Activated CD4-positive, alpha-beta T cell treated with anti-CD3 and anti-CD28 coated beads, Interleukin-2, Interleukin-4, amounts not matched to agents 100 ng/mL and 50 ng/mL, durations not matched to agents 16 hours and 8 hours (primary cell): ENCODE measurements at regions not wholly inside any gene's neighbourhood (a gene's known extent, or its start where the extent isn't known, plus 50 kb on each side); places are given as distances from the start of the nearest gene placed in this dataset.

Experiments used
- DNase-seq: peaks from one replicate; pipeline ENCODE4 v3.0.0-alpha.2; 2020; ENCODE audit warnings: low spot score

DNA sequence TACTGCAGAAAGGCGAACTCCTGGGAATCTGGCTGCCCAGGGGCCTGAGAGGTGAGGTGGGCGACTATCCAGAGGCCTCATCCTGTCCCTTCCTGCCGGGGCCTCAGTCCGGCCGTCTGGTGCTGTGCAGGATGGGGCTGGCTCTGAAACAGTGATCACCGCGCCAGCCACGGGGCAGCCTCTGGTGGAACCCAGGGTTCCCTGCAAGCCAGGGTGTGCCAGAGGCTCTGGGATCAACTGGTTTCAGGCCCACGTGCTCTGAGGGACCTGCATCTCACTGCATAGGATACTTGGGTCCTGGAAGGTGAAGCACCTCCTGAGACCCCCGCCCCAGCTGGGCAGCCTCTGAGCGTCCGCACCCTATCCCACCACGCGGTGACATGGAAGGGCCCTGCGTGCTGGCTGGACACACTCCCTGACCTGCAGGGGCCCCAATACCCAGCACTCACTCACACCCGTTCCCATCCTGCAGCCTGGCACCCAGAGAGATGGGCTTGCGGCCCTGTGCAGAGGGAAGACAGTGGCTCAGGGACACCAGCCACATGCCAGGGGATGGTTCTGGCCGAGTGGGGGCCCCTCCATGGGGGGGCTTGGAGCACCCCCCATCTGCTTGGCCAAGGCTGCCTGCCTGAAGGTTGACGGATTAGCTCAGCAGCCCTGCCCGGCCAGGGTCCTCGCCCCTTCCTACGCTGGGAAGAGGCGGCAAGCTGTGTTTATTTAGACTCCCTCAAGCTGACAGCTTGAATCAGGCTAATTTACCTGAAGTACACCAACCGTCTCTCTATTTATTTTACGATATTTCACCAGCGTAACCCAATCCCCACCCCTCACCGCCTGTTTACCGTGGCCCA is 64.3 kb upstream of the TTC34 start:
- DNase-seq: no peak

DNA sequence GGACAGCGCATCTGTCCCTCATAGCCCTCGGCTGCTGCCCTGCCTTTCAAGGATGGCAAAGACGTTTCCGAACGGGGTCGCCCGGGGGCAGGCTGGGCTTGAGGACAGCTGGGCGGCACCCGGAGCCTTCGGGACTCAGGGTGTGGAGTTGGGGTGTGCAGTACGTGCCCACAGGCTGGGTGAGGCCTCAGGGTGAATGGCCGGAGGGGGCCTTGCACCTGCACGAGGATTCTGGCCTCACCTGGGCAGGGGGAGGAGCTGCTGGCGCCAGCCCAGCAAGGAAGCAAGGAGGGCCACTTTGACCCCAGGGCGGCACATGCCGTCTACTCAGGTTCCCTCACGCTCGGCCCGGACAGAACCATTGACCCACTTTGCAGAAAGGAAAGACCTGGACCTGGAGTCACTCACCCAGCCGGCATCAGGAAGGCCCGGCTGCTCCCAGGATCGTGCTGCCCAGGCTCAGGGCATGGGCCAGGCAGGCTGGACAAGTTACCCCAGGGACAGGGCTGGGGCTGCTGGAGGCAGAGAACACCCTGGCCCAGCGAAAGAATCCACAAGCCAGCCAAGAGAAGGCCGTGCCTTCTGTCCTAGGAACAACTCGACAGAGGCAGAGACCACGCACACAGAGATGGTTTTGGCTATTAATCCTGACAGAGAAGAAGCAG is 65.1 kb upstream of the TTC34 start:
- no peak for DNase-seq

DNA sequence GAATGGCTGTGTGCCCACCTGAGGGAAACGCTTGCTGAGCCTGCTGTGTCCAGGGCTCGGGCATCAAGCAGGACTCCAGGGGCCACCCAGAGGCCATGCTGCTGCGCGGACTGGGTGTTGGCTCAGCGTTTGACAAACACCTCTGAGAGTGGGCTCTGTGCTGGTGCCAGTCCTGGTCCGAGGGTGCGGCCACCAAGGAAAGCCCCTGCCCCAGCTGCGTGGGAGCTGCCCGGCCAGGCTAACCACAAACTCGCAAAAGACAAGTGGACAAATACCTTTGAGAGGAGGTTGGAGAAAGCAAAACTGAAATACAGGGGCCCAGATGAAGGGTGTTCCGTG is 65.6 kb upstream of the TTC34 start:
- no peak for DNase-seq

DNA sequence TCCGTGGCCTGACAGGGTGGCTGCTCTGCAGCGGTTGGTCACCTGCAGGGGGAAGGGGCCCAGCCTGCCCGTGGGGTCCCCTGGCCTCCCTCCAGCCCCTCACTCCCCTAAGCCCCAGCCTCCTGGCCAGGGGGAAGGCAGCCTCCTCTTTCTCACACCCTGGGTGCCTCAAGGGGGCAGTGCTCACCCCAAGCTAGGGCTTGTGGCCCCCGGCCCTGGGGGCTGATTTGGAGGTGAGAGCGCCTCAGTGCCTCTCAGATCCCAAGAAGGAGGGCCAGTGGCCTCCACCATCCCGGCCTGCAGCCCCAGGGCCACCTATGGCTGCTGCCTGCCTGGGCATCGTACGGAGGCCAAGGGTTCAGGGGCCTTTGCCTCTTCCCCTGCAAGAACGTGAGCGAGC is 66.4 kb upstream of the TTC34 start:
- no peak for DNase-seq

DNA sequence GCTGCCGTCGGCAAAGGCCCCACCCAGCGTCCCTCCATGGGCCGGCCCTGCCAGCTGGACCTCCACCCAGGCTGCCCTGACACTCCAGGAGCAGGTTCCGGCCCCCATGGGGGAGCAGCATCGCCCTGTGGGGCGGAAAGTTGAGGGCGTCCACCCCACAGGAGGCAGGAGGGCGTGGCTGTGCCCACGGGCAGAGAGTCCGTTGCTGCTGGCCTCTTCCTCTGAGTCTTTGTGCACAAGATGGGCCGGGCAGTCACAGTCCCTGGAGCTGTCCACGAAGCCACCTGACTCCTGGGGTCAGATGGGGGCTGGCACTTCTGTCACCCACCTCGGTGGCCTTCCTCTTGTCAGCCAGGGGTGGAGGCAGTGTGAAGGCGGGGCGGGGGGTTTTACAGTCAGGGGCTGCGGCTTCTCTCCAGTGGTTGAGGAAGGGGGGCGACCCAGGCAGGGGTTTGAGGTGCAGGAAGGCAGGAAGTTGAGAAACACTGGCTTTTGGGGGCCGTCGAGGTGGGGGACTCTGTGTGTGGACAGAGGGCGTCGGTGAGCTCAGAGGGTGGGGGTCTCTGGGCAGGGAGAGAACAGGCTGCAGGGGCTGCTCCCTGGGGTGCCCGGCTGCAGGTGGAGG is 67.2 kb upstream of the TTC34 start:
- no peak for DNase-seq

DNA sequence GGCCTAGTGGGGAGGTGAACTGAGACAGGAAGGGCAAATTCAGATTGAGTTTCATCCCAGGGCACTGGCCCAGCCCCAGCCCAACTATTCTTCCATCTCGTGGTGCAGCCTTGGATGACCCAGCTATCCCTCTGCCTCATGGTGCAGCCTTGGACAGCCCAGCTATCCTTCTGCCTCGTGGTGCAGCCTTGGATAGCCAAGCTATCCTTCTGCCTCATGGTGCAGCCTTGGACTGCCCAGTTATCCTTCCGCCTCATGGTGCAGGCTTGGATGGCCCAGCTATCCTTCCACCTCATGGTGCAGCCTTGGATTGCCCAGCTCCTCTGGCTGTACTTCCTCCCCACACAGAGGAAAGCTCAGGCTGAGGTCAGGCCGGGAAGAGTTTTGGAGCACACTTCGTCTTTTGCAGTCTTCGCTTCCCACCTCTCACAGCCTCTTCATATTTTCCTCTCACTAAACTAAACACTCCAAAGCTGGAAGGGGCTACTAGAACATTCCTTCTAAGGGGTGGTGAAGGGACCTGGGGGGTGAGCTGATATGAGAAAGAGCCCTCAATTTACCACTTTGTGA is 69.8 kb upstream of the TTC34 start:
- DNase-seq: no peak

DNA sequence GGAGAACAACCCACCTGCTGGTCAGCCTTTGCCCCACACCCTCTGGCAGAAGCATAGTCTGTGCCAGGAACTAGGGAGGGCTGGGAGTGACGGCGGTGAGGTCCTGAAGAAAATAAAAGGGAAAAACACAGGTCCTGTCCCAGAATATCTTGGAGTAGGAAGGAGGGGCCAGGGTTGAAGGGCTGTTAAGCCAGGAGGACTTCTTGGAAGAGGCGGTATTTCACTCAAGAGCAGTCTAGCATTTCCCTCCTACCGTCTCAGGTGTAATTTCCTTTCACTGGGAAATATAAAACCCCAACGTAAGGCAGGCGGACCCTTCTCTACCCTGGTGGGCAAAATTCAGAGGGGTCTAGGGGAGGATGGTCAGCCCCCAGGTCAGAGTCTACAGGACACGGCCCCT is 72.7 kb upstream of the TTC34 start:
- DNase-seq: no peak

DNA sequence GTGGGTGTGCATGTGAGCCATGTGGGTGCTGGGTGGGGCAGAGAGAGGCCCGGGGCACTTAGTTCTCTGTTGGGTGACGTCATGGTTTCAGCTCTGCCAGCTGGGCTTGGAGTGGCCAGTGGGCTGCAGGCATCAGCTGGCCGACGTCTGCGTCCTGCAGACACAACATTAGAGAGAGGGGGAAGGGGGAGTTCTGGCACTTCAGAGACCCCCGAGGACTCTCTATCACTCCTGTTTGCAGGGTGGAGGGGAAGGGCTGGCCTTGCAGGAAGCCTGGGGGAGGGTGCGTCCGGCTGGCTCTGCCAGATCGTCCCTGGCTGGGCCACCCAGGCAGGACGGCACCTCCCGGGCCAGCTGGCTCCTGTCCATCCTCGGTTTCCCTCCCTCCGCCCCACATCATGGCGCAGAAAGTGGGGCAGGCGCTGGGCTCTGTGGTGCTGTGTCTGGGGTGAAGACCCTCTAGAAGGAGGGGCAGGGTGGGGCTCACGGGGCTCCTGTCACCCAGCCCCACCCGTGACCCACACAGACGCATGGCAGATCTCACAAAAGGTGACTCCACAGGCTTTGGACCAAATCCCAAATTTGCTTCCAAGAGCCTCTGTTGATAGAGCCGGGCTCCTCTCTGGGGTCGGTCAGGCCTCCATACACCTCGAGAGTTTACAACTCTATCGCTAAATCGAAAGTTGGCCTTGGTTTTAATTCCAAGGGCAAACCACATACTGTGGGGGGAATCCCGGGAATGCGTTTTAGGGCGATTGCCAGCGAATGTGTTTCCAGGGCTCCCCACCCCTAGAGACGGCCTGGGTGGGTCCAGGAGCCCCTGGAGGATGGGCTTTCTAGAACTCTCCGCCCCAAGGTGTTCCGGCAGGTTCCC is 73.4 kb upstream of the TTC34 start:
- DNase-seq: no peak

DNA sequence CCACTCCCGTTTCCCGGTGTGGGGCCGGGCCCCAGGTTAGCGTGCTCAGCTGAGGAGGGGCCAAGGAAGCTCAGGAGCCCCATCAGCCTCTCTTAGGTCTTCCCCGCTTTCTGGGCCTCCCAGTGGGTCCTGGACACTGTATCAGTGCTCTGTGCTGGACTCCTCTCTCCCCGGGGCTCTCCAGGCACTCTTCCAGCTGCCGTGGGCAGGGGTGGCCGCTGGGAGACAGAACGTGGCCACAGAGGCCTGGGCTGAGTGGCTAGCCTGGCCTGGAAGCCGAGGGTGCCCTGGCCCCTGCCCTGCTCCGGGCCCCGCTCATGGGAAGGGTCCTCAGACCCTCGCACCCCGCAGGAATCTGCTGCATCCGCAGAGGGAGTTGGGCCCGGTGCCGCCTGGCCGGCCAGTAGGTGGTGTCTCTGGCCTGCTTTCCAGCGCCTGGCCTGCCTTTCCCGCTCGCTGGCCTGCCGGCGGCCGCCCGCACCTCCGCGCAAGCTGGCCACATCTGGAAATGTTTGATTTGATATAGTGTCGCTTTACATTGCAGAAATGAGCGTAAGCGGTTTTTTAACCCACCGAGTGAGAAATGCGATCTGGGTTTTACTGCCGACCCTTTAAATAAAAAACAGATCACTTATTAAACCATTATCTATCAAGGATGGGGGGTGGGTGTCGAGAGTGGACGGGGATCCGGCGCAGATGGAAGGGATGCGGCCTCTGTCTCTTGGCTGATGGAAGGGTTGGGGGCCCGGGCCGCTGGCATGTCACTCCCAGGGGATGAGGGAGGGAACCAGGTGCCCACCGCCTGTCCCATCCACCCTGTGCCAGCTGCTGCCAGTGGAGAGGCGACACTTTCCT is 74.4 kb upstream of the TTC34 start:
- DNase-seq: no peak

DNA sequence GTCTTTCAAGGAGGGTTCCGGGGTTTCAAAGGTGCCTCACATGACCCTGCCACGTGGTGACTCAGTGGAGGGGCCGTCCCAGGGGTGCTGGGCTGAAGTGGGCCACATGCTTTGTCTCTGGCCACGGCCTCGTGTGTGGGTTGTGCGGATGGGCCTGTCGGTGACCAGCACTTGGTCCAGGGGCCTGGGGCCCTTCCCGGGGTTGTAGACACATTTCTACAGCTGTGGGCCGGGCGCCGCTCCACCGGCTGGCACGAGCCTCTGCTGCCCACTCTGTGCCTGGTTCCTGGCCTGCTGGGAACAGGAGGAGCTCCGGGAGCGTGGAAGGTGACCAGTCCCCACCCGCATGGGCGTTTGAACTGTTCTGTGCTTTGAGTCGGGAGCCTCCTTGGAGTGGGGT is 75.4 kb upstream of the TTC34 start:
- DNase-seq: no peak

DNA sequence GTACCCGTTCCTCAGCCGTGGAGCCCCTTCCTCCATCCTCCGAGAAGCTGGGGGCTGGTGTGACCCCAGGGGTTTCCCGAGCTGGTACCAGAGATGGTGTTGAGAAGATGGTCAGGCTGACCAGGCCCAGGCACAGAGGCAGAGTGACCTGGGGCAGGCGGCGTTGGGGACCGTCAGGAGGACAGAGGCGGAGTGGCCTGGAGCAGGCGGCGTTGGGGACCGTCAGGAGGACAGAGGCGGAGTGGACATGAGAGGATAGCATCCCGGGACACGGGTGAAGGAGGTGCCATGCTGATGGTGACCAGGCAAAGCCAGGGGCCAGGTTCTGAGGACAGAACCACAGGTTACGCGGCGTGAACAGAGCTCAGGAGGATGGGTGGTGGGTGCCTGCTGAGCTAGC is 75.9 kb upstream of the TTC34 start:
- no peak for DNase-seq

DNA sequence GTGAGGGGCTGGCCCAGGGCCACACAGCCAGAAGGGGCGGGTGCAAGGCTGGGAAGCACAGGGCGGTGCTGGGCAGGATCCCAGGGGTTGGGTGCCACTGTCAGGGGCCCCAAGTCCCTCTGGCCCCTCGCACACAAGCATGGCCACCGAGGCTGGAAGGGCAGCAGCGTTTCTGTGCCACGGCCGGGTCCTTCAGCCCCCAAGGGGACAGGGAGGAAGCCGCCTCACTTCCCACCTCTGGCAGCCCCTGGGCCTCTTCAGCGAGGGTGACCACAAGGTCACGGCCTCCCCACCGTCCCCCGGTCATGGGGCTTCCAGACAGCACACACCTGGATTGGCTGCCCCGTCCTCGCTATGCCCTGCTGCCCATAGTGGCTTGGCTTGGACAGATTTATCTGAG is 77.1 kb upstream of the TTC34 start:
- no peak for DNase-seq

DNA sequence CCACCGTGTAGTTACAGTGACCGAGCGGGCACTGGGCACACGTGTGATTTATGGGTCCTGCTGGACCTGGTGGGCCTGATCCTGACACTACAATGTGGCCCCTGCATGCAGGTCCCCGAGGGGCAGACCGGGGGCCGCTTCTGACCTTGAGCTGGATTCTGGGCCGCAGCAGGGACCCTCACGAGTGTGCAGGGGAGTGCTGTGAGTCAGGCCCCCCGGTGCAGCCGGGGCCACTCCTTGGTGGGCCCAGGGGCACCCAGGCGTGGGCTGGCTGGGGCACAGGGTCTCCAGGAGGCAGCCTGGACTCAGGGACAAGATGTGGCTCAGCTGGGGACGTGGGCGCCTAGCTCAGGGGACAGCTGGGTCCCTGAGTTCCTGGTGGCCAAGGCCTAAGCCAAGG is 77.5 kb upstream of the TTC34 start:
- DNase-seq: no peak

DNA sequence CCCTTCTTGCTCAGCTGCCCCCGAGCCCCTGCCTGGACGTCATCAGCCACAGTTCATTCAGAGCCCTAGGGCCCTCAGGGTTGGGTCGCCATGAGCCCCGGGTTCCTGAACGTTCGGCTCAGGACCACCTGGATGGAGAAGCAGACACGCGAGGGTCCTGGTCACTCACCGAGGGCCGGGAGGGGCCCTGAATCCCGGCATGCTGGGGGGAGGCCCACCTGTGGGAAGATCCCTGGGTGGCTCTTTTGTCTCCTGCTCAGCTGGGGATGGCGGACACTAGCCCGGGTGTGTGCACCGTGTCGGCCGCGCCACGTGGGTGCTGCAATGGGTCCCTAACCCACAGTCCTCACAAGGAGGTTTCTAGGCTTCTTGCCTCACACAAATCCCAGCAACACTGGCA is 78.1 kb upstream of the TTC34 start:
- no peak for DNase-seq

DNA sequence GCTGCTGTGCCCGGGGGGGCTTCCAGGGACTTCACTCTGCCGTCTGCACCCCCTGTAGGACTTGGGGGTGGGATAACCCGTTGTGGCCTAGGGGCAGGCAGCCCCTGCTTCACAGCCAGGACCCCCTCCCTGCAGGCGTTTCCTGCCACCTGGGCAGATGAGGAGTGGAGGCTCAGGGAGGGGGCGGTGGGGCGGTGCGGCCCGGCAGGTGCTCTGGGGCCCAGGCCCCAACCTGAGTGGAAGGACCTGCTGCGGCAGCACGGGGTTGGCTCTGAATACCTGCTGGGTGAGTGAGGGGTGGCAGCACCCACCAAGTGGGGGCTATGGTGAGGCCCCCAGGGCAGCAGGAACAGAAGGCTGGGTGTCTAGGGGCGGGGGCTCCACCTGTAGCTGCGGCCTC is 78.6 kb upstream of the TTC34 start:
- no peak for DNase-seq

DNA sequence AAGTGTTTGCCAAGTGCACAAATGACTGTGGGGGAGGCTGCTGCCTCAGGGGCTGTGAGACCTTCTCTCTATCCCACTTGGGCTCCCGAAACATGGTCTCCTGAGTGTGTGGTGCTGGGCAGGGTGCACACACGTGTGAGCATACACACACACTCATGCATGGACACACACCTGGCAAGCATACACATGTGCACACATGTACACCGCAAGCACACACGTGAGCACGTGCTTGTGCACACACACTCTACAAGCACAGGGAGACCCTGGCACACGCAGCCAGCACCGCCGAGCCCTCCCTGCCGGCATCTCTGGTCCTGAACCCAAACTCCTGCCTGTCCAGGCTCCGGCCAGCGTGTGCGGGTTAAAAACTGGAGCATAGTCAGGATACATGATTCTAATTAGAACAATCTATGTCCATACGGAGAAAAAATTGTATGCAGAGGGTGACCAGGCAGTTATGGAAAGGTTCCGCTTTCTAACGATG is 79.4 kb upstream of the TTC34 start:
- DNase-seq: no peak

DNA sequence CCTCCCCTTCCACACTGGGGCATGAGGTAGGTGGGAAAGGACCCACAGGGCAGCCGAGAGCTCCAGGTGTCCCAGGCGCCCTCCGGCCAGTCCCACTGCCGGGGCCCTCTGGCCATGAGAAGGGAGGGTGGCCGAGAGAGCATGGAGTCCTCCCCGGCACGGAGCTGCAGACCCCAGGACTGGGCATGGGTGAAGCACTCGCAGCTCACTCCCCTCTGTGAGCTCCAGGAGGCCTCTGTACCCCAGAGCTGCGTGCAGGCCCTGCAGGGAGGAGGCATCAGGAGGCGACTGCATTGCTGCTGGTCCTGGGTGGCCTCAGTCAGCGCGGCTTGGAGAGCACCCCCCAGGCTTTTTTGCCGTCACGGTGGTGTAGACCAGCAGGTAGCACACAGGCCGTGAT is 80.1 kb upstream of the TTC34 start:
- no peak for DNase-seq

DNA sequence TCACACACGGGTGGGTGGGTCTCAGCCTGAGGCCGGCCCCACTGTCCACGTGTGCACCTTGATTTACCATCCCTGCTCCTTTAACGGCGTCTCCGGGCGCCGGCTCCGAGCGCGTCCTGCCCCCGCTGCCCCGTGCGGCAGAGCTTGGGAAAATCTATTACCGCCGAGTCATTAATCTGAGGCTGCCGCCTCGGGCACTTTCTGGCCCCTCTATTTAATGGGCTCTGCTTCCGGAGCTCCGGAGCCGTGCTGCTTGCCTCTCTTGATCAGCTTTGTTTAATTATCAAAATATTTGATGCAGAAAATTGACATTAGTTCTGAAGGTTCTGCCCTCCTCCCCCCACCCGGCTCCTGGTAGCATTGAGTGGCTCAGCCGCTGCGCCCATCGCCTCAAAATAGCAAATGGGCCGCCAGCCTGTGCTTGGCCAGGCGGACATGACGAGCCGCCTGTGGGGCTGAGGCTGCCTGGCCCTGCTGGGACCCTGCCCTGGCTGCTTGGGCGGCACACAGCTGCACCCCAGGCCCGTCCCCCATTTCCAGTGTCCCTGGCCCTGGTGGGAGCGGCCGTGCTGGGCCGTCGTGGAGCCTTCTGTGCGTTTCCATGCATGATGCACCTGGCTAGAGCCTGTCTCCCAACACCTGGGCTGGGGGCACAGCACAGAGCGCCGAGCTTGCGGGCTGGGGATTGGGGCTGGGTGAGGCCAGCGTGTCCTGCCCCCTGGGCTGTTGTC is 81.6 kb upstream of the TTC34 start:
- no peak for DNase-seq

DNA sequence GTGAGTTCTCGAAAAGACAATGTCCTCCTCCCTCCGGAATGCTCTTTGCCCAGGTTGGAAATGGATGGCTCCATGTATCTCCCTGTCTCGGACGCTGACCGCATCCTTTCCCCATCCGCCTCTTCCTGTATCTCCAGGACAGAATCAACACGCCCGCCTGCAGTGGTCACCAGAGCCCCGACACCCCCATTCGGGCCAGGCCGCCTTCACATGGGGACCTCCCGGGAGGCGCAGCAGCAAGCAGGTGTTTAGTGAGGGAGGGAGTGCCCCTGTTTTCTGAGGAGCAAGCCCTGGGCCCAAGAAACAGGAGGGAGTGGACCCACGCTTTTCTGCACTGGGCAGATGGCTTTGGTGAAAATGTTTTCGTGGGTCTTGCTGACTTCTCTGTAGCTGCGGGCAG is 83.5 kb upstream of the TTC34 start:
- DNase-seq: no peak

DNA sequence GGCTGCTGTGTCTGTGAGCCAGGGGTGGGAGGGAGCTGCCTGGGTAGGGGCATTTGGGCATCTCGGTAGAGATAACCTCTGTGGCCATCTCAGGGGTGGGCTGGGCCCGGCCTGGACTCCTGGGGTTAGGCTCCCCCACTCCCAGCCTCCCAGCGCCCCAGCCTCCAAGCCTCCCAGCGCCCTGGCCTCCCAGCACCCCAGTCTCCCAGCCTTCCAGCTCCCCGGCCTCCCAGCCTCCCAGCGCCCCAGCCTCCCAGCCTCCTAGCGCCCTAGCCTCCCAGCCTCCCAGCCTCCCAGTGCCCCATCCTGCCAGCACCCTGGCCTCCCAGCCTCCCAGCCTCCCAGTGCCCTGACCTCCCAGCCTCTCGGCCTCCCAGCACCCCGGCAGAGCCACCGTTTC is 85.1 kb upstream of the TTC34 start:
- DNase-seq: no peak
